ENCODE measurements at regions not wholly inside any gene's neighbourhood (a gene's known extent, or its start where the extent isn't known, plus 50 kb on each side); places are given as distances from the start of the nearest gene placed in this dataset.

DNA sequence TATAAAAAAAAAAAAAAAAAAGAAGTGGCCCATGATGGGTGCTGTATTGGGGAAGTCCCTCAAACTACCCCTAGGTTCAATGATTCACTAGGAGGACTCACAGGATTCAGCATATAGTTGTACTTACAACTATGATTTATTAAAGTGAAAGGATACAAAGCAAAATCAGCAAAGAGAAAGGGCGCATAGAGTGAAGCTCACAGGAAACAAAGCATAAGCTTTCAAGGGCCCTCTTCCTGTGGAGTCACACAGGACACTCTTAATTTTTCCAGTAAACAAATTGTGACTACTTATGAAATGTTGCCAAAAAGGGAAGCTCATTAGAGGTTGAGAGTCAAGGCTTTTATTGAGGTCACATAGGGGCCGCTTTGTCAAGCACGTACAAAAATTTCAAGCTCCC is 153.7 kb upstream of the GAP43 start:
- H3K79me2 ChIP-seq (ENCODE audit: insufficient read depth, low read length): no peaks in the 10 kb centered on the region
- H3K27ac ChIP-seq (ENCODE audit: low read depth, low read length): no peak overlapping the region
- TF ChIP-seq EZH2phosphoT487 (conservative IDR thresholded peaks at IDR 0.05; ENCODE audit: low read length): no peak
- TF ChIP-seq, protein P1, sequence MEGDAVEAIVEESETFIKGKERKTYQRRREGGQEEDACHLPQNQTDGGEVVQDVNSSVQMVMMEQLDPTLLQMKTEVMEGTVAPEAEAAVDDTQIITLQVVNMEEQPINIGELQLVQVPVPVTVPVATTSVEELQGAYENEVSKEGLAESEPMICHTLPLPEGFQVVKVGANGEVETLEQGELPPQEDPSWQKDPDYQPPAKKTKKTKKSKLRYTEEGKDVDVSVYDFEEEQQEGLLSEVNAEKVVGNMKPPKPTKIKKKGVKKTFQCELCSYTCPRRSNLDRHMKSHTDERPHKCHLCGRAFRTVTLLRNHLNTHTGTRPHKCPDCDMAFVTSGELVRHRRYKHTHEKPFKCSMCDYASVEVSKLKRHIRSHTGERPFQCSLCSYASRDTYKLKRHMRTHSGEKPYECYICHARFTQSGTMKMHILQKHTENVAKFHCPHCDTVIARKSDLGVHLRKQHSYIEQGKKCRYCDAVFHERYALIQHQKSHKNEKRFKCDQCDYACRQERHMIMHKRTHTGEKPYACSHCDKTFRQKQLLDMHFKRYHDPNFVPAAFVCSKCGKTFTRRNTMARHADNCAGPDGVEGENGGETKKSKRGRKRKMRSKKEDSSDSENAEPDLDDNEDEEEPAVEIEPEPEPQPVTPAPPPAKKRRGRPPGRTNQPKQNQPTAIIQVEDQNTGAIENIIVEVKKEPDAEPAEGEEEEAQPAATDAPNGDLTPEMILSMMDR (IDR thresholded peaks at IDR 0.05; ENCODE audit: insufficient read depth, low read length, poor library complexity, severe bottlenecking): no peak
- H3K9me2 ChIP-seq (replicated peaks; ENCODE audit: insufficient read depth, low read length): no peaks in the 10 kb centered on the region
- no peaks in the 10 kb centered on the region for H3K9me3 ChIP-seq (ENCODE audit: insufficient read depth, low read length)
- no peaks in the 10 kb centered on the region for H3K36me3 ChIP-seq (ENCODE audit: low read length)
- H3K4me3 ChIP-seq (ENCODE audit: insufficient read depth, low read length, poor library complexity, severe bottlenecking): no peak overlapping the region
- H4K20me1 ChIP-seq (ENCODE audit: low read depth, low read length): no peaks in the 10 kb centered on the region
- no peak overlapping the region for H2AFZ ChIP-seq (ENCODE audit: low read depth, low read length, severe bottlenecking)
- H3K9ac ChIP-seq (ENCODE audit: low read length): no peak overlapping the region
- no peaks in the 10 kb centered on the region for H3K27me3 ChIP-seq (ENCODE audit: low read length)
- H3F3A ChIP-seq (ENCODE audit: insufficient read depth): no peaks in the 10 kb centered on the region
- no peak overlapping the region for H3K4me2 ChIP-seq (ENCODE audit: low read depth, low read length, poor library complexity, severe bottlenecking)

DNA sequence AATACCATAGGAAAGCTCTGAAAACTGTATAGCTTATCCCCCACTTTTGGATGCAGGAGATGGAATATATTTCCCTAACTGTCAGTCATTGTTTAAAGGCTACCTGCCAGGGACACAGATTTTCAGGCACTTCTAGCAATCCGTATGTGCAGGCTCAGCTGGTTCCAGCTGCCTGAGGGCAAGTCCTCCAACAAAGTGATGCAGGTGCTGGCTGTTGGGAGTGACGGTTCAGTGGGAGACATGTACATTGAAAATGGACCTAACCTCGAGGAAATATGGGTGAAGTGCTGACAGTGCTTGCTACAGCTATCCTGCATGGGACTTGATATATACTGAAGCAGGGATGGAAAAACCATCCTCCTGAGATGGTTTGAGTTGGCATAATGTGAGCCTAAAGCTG is 153.1 kb upstream of the GAP43 start:
- Histone ChIP-seq H3K27me3 (ENCODE audit: low read length) (no peaks in the 10 kb centered on the region), H3K9ac (ENCODE audit: low read length) (no peak overlapping the region), H3K9me2 (replicated peaks; ENCODE audit: insufficient read depth, low read length) (no peaks in the 10 kb centered on the region), H3K36me3 (ENCODE audit: low read length) (no peaks in the 10 kb centered on the region), H3F3A (ENCODE audit: insufficient read depth) (no peaks in the 10 kb centered on the region), H3K9me3 (ENCODE audit: insufficient read depth, low read length) (no peaks in the 10 kb centered on the region), H3K27ac (ENCODE audit: low read depth, low read length) (no peak overlapping the region), H3K79me2 (ENCODE audit: insufficient read depth, low read length) (no peaks in the 10 kb centered on the region), H3K4me3 (ENCODE audit: insufficient read depth, low read length, poor library complexity, severe bottlenecking) (no peak overlapping the region), H4K20me1 (ENCODE audit: low read depth, low read length) (no peaks in the 10 kb centered on the region), H2AFZ (ENCODE audit: low read depth, low read length, severe bottlenecking) (no peak overlapping the region), H3K4me2 (ENCODE audit: low read depth, low read length, poor library complexity, severe bottlenecking) (no peak overlapping the region)
- TF ChIP-seq, protein P1 (IDR thresholded peaks at IDR 0.05; ENCODE audit: insufficient read depth, low read length, poor library complexity, severe bottlenecking): no peak
- TF ChIP-seq EZH2phosphoT487 (conservative IDR thresholded peaks at IDR 0.05; ENCODE audit: low read length): no peak

DNA sequence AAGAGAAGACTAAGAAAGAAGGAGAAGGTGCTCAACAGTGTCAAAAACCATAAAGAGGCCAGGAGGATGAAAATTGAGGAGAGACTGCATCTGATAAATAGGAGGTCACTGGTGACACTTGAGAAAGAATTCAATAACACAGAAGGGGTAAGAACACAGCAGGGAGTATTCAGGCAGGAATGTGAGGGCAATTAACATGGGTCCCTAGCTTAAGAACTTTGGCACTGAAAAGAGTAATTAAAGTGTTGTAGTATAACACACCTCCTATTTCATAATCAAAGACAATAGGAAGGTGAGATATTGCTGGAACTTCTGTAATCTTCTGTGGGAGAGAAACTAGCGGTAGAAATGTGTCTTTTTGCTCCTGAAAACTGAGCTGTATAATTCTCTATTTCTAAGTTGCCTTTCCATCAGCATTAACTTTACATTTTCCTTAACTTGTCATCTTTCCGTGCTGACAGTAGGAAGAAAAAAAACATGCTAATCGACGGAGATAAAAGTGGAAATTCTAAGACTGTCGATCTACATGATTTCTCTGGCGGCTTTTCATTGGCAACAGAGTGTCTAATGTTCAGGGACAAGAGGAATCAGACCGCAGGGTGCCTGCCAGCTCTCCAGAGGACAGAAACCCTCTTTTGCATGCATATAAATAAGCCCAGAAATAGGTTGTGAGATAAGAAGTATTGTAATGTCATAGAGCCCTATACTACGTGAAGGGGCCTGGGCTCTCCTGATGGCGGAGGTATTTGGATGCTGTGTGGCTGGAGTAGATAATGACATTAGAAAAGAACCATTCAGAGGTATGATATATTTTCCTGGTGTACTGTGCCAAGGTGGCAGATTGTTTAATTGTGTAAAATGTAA is 147.9 kb upstream of the GAP43 start:
- H3K27me3 ChIP-seq (ENCODE audit: low read length): no peaks in the 10 kb centered on the region
- H4K20me1 ChIP-seq (ENCODE audit: low read depth, low read length): no peaks in the 10 kb centered on the region
- H3K9ac ChIP-seq (ENCODE audit: low read length): no peak overlapping the region
- H3K27ac ChIP-seq (ENCODE audit: low read depth, low read length): no peak overlapping the region
- H3K9me2 ChIP-seq (replicated peaks; ENCODE audit: insufficient read depth, low read length): no peaks in the 10 kb centered on the region
- H2AFZ ChIP-seq (ENCODE audit: low read depth, low read length, severe bottlenecking): no peak overlapping the region
- no peaks in the 10 kb centered on the region for H3K9me3 ChIP-seq (ENCODE audit: insufficient read depth, low read length)
- no peaks in the 10 kb centered on the region for H3K79me2 ChIP-seq (ENCODE audit: insufficient read depth, low read length)
- no peak overlapping the region for H3K4me2 ChIP-seq (ENCODE audit: low read depth, low read length, poor library complexity, severe bottlenecking)
- no peak overlapping the region for H3K4me3 ChIP-seq (ENCODE audit: insufficient read depth, low read length, poor library complexity, severe bottlenecking)
- TF ChIP-seq, protein P1 (IDR thresholded peaks at IDR 0.05; ENCODE audit: insufficient read depth, low read length, poor library complexity, severe bottlenecking): no peak
- no peak for TF ChIP-seq EZH2phosphoT487 (conservative IDR thresholded peaks at IDR 0.05; ENCODE audit: low read length)
- no peaks in the 10 kb centered on the region for H3K36me3 ChIP-seq (ENCODE audit: low read length)
- H3F3A ChIP-seq (ENCODE audit: insufficient read depth): no peaks in the 10 kb centered on the region

Data from SU-DHL-6 (cell line).